GM18868 (cell line): ENCODE measurements at regions not wholly inside any gene's neighbourhood (a gene's known extent, or its start where the extent isn't known, plus 50 kb on each side); places are given as distances from the start of the nearest gene placed in this dataset.
A peak's percentile ranks its signal among the peaks of the same experiment; 100 is the strongest.
"Not testable (repeated sequence)": the region's sequence is repeated elsewhere in the genome, so short reads cannot be mapped to it uniquely, and the experiment has no call there.

Source experiments
- ATAC-seq: cut with Tn5 transposase; IDR thresholded peaks from one replicate; pipeline ENCODE4 v1.9.1; 2021; ENCODE audit warnings: mild to moderate bottlenecking, moderate library complexity; ENCODE audit not compliant: unreplicated experiment

- ATAC-seq = not testable (repeated sequence)
Measured at GRCh38 chr7:73244782-73245311, 63.8 kb downstream of the NSUN5 start.

GRCh38 chr7:73234994-73235717 is 73.5 kb downstream of the NSUN5 start:
- ATAC-seq = peak; percentile 87

DNA sequence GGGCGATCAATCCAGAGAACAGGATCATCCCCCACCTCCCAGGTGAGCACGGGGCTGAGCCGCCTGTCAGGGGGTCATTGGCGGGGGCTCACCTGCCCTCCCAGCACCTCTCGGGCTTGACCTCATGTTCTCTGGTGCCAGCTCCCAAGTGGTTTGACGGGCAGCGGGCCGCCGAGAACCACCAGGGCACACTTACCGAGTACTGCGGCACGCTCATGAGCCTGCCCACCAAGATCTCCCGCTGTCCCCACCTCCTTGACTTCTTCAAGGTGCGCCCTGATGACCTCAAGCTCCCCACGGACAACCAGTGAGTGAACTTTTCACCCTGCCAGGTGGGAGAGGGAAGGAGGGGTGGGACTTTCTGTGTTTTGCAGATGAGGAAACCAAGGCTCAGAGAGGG is 82.9 kb downstream of the NSUN5 start:
- ATAC-seq = not testable (repeated sequence)

DNA sequence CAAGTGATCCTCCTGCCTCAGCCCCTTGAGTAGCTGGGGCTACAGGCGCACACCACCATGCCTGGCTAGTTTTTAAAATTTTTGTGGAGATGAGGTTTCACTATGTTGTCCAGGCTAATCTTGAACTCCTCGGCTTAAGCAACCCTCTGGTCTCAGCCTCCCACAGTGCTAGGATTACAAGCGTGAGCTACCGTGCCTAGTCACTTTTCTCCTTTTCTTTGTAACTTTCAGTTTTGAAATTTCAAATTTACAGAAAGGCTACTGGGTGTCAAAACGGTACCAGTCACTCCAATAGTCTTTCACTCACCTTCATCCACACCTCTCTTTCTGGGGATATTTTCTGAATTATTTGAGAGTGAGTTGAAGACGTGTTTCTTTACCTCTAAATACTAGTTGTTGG is 86.9 kb downstream of the NSUN5 start:
- peak; percentile 41 for ATAC-seq

DNA sequence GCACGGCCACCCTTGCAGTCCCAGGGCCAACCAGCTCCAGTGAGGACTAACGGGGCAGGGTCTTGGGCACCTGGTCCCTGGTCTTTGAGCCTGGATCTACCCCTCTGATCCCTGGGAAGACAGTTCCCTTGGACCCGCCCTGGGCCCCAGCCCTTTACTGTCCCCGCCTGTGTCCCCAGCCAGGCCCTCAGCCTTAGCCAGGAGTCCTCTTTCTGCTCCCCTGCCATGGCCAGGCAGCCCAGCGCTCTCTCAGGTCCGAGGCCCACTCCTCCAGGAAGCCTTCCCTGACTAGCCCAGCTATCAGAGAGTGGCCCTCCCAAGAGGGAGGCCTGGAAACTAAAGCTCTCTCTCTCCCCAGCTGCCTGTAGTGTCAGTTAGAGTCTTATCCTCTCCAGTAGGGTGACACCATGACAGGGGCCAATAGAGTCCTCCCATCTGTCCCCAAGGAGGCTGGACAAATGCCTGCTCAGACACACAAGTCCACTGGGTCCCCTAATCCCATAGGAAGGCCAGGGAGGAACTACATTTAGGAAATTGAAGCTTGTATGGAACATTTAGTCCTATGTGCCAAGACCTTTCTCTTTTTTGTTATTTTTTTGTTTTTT is 87.8 kb downstream of the NSUN5 start:
- ATAC-seq = peak; percentile 29

GRCh38 chr7:73220357-73220756 is 88.3 kb downstream of the NSUN5 start:
- ATAC-seq = peak; percentile 84

DNA sequence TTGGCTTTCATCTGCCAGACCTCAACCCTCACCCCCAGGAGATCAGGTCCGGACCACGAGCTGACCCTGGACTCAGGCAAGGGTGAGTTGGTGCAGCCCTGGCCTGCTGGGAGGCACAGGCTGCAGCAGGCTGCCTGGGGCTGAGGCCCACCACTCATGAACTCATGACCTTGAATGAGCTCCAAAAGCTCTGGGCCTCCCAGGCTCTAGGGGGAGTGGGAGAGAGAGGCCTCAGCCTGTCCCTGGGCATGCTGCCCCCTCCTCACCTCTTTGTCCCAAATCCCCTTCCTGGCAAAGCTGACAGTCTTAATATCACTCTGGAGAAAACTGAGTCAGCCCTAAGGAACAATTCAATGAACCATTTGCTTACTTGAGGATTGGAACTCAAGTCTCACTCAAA is 89.8 kb downstream of the NSUN5 start:
- ATAC-seq = not testable (repeated sequence)

GRCh38 chr7:73216046-73216675 is 92.5 kb downstream of the NSUN5 start:
- not testable (repeated sequence) for ATAC-seq

DNA sequence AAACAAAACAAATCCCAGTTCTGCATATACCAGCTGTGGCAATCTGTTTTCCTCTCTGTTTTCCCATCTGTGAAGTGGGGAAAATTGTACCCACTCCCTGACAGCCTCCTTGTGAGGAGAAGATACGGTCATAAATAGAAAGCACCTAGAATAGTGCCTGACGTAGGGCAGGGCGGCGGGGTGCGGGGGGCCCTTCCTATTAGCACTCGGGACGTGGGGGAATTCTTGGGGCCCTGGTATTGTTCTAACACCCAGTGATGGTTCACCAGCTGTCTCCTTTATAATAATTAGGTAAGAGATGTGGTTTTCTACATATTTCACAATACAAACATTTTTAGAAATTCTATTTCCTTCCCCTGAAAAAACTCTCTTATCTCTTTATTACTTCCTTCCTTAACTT is 93.4 kb downstream of the NSUN5 start:
- ATAC-seq = not testable (repeated sequence)

DNA sequence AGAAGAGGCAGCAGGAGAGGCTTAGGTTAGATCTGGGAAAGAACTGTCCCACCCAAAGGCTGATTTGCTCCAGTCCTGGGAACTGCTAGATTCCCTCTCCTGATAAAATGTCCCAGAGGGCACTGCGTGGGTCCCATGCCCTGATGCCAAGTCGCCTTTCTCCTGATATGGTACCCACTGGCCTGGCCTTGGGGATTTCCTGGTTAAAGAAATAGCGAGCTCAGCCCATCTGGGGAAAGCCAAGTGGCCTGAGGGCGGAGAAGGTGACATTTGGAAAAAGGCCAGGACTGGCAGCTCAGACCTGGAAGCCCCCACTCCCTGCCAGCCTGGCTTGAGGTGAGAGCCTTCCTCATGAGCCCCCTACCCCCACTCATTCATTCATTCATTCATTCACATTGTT is 94.2 kb downstream of the NSUN5 start:
- ATAC-seq = not testable (repeated sequence)

- peak; percentile 49 for ATAC-seq
Measured at GRCh38 chr7:73213076-73213475, 95.5 kb downstream of the NSUN5 start.

GRCh38 chr7:73205594-73205993 is 103.0 kb downstream of the NSUN5 start:
- ATAC-seq = not testable (repeated sequence)

- ATAC-seq = not testable (repeated sequence)
Measured at GRCh38 chr7:73204898-73205297, 103.7 kb downstream of the NSUN5 start.

DNA sequence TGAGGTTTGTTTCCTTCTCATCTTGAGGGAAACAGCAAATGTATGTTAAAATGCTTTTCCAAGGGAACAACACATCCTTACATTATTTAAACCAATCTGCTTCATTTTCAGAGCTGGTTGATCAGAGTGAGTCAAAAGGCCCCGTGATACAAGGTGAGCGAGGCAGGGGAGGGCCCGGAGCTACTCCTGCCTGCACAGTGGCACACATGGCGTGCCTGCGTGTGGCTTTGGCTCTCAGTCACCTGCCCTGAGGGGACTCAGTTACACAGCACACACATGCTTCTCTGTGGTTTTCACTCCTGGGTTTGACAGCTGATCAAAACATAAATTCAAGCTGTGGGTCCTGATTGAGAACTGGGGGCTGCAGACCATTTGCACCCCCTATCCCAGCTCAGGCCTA is 105.3 kb downstream of the NSUN5 start:
- not testable (repeated sequence) for ATAC-seq

GRCh38 chr7:73201264-73201663 is 107.4 kb downstream of the NSUN5 start:
- not testable (repeated sequence) for ATAC-seq

- not testable (repeated sequence) for ATAC-seq
Measured at GRCh38 chr7:73200518-73201099, 108.0 kb downstream of the NSUN5 start.

- ATAC-seq = not testable (repeated sequence)
Measured at GRCh38 chr7:73193991-73194390, 108.2 kb upstream of the SPDYE9 start.

DNA sequence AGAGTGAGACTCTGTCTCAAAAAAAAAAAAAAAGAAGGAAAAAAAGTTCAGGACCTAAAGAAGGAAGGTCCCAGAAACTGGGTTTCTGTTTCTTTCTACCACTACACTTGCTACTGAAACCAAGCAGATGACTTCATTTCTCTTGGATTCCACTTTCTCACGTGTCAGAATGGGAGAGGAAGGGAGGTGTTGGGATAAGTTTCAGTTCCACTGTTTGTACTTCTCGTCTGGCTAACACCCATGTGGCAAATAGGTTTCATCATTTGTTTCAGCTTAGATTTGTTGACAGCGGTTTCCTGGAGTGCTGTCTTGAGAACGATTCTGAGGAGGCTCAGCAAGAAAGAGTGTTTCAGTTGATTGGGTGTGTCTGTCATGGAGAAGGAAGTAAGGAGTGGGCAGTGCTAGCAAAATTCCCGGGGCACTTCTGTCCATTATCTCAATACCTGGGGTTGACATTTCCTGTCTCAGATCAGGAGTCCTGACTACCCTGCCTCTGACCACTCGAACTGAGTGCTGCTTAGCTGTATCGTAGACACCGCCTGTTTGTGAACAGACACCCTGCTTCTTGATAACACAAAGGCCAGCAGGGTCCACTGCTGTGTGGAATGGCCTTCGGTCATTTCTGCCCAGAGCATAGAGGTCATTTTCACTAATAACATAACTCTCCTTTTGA is 104.8 kb upstream of the SPDYE9 start:
- not testable (repeated sequence) for ATAC-seq

GRCh38 chr7:73188287-73188686 is 102.4 kb upstream of the SPDYE9 start:
- not testable (repeated sequence) for ATAC-seq

DNA sequence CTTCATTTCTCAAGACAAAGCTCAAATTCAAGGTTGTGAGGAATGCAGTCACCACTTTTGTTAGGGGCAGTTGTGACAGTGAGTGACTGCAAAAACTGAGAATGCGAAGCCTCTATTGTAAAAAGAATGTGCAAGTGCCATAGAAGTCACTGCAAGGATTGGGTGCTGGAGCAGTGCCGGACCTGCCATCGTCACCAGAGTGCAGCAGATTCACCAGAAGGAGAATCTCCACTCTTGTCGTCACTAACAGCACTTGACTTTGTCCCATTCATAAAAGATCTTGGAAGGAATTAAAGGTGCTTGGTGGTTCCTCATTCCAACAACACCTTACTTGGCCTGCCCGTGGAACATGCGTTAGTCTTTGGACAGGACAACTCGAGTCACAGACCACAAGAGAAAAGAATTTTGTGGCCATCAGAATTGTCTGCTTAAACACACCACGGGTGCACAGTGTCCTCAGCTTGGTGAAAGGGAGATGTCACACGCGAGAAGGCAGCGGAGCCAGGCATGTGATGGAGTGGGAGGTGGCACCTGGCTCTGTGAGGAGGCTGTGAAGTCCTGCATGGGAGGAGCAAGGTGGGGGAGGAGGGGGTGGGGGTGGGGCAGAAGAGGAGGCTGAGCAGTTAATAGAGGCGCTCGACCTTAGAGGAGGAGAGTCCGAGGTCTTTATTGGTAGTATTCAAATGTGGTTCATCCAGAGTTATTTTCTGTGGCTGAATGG is 100.9 kb upstream of the SPDYE9 start:
- ATAC-seq = not testable (repeated sequence)
